ENCODE measurements at regions not wholly inside any gene's neighbourhood (a gene's known extent, or its start where the extent isn't known, plus 50 kb on each side); places are given as distances from the start of the nearest gene placed in this dataset.
"Not testable (repeated sequence)": the region's sequence is repeated elsewhere in the genome, so short reads cannot be mapped to it uniquely, and the experiment has no call there.

DNA sequence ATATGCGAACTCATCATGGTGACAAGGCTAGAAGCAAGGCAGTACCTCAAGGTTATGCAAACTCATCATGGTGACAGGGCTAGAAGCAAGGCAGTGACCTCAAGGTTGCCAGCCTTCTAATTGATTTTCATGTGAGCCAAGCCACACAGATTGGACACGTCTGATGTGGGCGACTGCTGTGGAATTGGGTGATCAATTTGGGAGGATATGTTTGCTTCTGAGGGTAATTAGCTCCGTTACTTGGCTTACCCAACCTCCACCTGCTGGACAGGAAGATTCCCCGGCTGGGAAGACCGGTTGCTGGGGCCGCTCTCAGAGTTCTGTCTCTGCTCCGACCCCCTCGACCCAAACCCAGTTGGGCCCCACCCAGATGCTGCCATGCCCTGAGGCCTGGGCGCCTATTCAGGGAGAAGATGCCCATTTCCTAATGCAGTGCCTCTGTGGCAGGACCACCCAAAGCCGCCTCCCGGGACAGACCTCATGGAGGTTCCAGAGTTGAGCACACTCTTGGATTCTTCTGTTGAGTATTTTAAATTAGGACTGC lies 69.9 kb upstream of the SHANK2 start:
- Histone ChIP-seq H3K9ac (ENCODE audit: low read length) (no peak overlapping the region), H3K4me1 (ENCODE audit: control insufficient read depth, insufficient read depth, low read length) (no peaks in the 10 kb centered on the region), H3K36me3 (ENCODE audit: control insufficient read depth, insufficient read depth, low read length, severe bottlenecking) (no peaks in the 10 kb centered on the region), H3K9me3 (ENCODE audit: control insufficient read depth, low read length) (peaks cover 28% of the 10 kb centered on the region), H3K4me3 (ENCODE audit: low read length) (no peak overlapping the region), H3K27me3 (replicated peaks; ENCODE audit: control insufficient read depth, insufficient read depth, low read length) (peaks cover 48% of the 10 kb centered on the region)
- no peak for DNase-seq (ENCODE audit: low read depth)

DNA sequence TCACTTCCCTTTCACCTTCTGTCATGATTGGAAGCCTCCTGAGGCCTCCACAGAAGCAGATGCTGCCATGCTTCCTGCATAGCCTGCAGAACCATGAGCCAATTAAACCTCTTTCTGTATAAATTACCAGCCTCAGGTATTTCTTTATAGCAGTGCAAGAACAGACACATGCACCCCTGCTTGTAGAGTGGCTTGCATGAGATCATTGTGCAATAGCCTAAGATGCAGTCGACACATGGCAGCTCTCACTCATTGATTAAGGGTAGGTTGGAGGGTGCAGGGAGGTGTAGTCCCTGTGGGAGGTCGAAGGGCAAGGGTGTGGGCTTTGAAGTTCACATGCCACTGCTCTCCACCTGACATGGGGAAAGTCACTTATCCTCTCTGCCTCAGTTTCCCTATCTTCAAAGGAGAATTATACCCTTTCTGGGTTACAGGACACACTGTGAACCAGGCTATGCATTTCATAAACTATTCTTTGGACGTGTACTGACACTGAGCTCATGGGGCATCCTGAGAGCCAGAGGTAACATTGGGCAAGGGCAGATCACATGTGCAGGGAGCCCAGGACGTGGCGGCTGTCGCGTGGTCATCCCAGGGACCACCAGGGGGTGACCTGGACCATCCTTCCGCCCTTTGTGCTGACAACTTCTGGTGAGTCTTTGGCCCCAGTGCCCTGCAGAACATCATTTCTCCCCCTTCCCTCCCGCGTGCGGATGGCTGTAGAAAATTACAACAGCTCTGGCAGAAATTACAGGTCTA lies 69.2 kb upstream of the SHANK2 start:
- H3K27me3 ChIP-seq (replicated peaks; ENCODE audit: control insufficient read depth, insufficient read depth, low read length), result peaks cover 41% of the 10 kb centered on the region
- peaks cover 34% of the 10 kb centered on the region for H3K9me3 ChIP-seq (ENCODE audit: control insufficient read depth, low read length)
- H3K9ac ChIP-seq (ENCODE audit: low read length), result no peak overlapping the region
- no peaks in the 10 kb centered on the region for H3K36me3 ChIP-seq (ENCODE audit: control insufficient read depth, insufficient read depth, low read length, severe bottlenecking)
- H3K4me3 ChIP-seq (ENCODE audit: low read length), result no peak overlapping the region
- DNase-seq (ENCODE audit: low read depth), result no peak
- H3K4me1 ChIP-seq (ENCODE audit: control insufficient read depth, insufficient read depth, low read length), result no peaks in the 10 kb centered on the region

DNA sequence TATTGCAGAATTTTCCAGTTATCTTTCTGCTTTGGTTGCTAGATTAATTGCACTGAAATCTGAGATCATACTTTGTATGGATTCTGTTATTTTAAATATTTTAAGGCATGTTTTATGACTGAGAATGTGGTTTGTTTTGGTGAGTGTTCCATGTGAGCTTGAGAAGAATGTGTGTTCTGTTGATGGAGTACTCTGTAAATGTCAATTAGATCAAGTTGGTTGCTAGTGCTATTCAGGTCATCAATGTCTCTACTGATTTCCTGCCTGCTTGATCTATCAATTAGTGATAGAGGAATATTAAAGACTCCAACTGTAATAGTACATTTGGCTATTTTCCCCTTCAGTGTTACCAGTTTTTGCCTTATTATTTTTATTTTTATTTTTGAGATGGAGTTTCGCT lies 64.3 kb upstream of the SHANK2 start:
- H3K9ac ChIP-seq (ENCODE audit: low read length), result no peak overlapping the region
- DNase-seq (ENCODE audit: low read depth), result no peak
- H3K27me3 ChIP-seq (replicated peaks; ENCODE audit: control insufficient read depth, insufficient read depth, low read length), result peaks cover 19% of the 10 kb centered on the region
- H3K9me3 ChIP-seq (ENCODE audit: control insufficient read depth, low read length), result peaks cover 51% of the 10 kb centered on the region
- no peaks in the 10 kb centered on the region for H3K4me1 ChIP-seq (ENCODE audit: control insufficient read depth, insufficient read depth, low read length)
- H3K4me3 ChIP-seq (ENCODE audit: low read length), result no peak overlapping the region
- no peaks in the 10 kb centered on the region for H3K36me3 ChIP-seq (ENCODE audit: control insufficient read depth, insufficient read depth, low read length, severe bottlenecking)

DNA sequence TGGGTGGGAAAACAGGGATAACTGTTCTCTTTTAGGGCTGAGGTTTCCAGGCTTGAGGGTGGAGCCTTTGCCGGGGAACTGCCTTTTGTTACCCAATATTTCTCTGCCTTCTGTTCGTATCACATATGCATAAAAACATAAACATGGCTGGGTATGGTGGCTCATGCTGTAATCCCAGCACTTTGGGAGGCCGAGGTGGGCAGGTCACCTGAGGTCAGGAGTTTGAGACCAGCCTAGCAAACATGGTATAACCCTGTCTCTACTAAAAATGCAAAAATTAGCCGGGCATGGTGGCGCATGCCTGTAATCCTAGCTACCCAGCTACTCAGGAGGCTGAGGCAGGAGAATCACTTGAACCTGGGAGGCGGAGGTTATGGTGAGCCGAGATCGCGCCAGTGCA lies 60.2 kb upstream of the SHANK2 start:
- H3K4me1 ChIP-seq (ENCODE audit: control insufficient read depth, insufficient read depth, low read length); H3K4me3 ChIP-seq (ENCODE audit: low read length); H3K36me3 ChIP-seq (ENCODE audit: control insufficient read depth, insufficient read depth, low read length, severe bottlenecking); DNase-seq (ENCODE audit: low read depth); H3K9ac ChIP-seq (ENCODE audit: low read length): not testable (repeated sequence)
- H3K27me3 ChIP-seq (replicated peaks; ENCODE audit: control insufficient read depth, insufficient read depth, low read length), result peaks cover 21% of the 10 kb centered on the region
- peaks cover 30% of the 10 kb centered on the region for H3K9me3 ChIP-seq (ENCODE audit: control insufficient read depth, low read length)

DNA sequence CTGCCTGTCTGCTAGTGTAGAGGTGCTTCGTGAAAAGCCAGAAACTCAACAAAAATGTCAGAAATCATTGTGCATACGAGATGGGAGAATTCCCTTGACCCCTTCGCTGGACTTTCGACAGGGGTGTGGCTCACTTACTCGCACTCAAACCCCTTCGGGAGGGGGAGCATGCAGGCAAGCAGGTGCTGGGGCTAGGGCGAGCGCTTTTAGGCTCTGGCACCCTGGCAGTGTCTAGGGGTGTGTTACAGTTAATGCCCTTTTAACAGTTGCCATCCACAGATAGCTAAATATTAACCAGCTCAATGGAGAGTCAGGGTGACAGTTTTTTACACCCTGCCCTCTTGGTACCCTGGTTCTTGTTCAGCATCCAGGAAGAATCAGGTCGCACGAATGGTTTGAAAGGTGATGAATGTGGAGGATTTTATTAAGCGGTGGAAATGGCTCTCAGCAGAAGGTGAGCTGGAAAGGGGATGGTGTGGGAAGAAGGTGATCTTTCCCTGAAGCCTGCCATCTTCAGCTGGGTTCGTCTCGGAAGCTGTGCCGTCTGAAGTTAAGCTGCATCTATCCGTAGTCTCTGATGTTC lies 59.6 kb upstream of the SHANK2 start:
- peaks cover 21% of the 10 kb centered on the region for H3K27me3 ChIP-seq (replicated peaks; ENCODE audit: control insufficient read depth, insufficient read depth, low read length)
- no peak overlapping the region for H3K9ac ChIP-seq (ENCODE audit: low read length)
- H3K9me3 ChIP-seq (ENCODE audit: control insufficient read depth, low read length), result peaks cover 24% of the 10 kb centered on the region
- H3K4me1 ChIP-seq (ENCODE audit: control insufficient read depth, insufficient read depth, low read length), result no peaks in the 10 kb centered on the region
- no peaks in the 10 kb centered on the region for H3K36me3 ChIP-seq (ENCODE audit: control insufficient read depth, insufficient read depth, low read length, severe bottlenecking)
- DNase-seq (ENCODE audit: low read depth), result no peak
- H3K4me3 ChIP-seq (ENCODE audit: low read length), result no peak overlapping the region

DNA sequence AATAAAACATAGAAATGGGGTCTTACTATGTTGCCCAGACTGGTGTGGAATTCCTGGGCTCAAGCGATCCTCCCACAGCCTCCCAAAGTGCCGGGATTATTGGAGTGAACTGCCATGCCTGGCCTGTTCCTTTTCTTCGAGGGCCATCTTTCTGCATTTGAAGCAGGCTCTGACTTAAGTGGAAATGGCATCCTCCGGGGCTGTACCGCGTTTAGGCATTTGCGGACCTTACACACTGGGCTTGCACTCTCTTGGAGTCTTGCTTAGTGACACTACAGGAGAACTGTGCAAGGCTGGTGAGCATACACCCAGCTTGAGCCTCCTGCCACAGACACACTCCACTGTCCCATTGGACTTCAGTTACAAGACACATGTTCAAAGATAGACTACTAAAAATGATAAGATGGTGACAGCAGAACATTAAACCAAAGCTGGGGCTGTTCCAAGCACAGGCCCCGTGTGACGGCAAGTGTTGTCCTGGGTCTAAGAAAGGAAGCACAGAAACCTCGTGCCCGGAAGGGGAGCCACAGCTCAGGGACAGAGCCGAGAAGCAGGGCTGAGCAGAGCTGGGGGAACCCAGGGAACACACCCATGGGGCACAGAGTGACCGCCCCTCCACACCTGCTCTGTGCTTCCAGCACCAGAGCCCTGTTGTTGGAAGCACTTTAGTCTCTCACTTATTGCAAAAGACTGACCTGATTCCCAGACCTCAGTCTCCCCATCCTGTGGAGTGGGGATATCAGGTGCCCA lies 59.0 kb upstream of the SHANK2 start:
- no peak overlapping the region for H3K9ac ChIP-seq (ENCODE audit: low read length)
- H3K9me3 ChIP-seq (ENCODE audit: control insufficient read depth, low read length), result peaks cover 18% of the 10 kb centered on the region
- DNase-seq (ENCODE audit: low read depth), result no peak
- peaks cover 21% of the 10 kb centered on the region for H3K27me3 ChIP-seq (replicated peaks; ENCODE audit: control insufficient read depth, insufficient read depth, low read length)
- no peak overlapping the region for H3K4me3 ChIP-seq (ENCODE audit: low read length)
- H3K4me1 ChIP-seq (ENCODE audit: control insufficient read depth, insufficient read depth, low read length), result peaks cover under 1% of the 10 kb centered on the region
- H3K36me3 ChIP-seq (ENCODE audit: control insufficient read depth, insufficient read depth, low read length, severe bottlenecking), result no peaks in the 10 kb centered on the region

DNA sequence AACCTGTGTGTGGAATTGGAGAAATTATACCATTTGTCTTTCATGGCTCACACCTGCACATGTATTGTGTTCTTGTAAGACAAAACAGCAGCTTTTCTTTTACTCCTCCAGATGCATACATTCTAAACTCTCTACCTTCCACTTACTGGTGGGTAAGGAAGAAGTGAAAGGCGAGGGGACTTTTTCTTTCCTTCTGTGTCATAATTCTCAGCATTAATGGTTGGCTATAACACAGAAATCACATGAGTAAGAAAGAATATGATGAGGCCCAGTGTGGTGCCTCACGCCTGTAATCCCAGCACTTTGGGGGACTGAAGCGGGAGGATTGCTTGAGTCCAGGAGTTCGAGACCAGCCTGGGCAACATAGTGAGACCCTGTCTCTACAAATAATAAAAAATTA lies 57.8 kb upstream of the SHANK2 start:
- Histone ChIP-seq H3K4me1 (ENCODE audit: control insufficient read depth, insufficient read depth, low read length) (peaks cover 6% of the 10 kb centered on the region), H3K36me3 (ENCODE audit: control insufficient read depth, insufficient read depth, low read length, severe bottlenecking) (no peaks in the 10 kb centered on the region), H3K9ac (ENCODE audit: low read length) (no peak overlapping the region), H3K4me3 (ENCODE audit: low read length) (no peak overlapping the region), H3K27me3 (replicated peaks; ENCODE audit: control insufficient read depth, insufficient read depth, low read length) (peaks cover 21% of the 10 kb centered on the region), H3K9me3 (ENCODE audit: control insufficient read depth, low read length) (peaks cover 6% of the 10 kb centered on the region)
- DNase-seq (ENCODE audit: low read depth), result no peak

DNA sequence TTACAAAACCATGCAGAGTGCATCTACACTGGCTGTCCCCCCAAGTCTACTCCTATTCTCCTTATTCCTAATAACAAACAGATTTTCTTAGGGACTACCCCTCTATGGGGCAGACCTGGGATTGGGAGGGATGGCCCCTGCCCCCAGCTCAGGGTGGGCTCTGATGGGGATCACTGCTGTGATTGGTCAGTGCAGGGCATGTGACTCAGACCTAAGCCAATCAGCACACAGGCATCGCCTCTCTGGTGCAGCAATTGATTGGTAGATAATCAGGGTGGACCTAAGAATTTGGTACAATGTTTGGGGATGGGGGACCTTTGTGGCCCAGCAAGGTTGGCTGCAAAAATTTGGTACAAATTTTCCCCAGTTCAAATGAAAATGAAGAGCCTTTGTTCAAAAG lies 57.2 kb upstream of the SHANK2 start:
- Histone ChIP-seq H3K4me1 (ENCODE audit: control insufficient read depth, insufficient read depth, low read length) (peaks cover 6% of the 10 kb centered on the region), H3K4me3 (ENCODE audit: low read length) (no peak overlapping the region), H3K9ac (ENCODE audit: low read length) (no peak overlapping the region), H3K36me3 (ENCODE audit: control insufficient read depth, insufficient read depth, low read length, severe bottlenecking) (no peaks in the 10 kb centered on the region), H3K27me3 (replicated peaks; ENCODE audit: control insufficient read depth, insufficient read depth, low read length) (peaks cover 21% of the 10 kb centered on the region), H3K9me3 (ENCODE audit: control insufficient read depth, low read length) (peaks cover 6% of the 10 kb centered on the region)
- DNase-seq (ENCODE audit: low read depth), result no peak

DNA sequence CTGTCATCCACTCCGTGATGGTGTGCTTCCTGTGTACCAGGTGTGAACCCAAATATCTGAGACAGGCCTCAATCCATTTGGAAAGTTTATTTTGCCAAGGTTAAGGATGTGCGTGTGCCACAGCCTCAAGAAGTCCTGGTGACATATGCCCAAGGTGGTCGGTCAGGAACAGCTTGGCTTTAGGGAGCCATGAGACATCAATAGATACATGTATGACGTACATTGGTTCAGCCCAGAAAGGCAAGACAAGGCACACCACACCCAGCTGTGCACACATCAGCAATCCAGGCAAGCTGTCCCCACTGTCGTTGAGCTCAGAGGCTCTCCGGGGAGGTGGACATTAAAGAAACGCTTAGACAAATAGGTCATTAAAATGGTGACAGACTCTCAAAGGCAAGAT lies 56.8 kb upstream of the SHANK2 start:
- DNase-seq (ENCODE audit: low read depth), result no peak
- H3K9me3 ChIP-seq (ENCODE audit: control insufficient read depth, low read length), result peaks cover 6% of the 10 kb centered on the region
- H3K4me3 ChIP-seq (ENCODE audit: low read length), result no peak overlapping the region
- no peaks in the 10 kb centered on the region for H3K36me3 ChIP-seq (ENCODE audit: control insufficient read depth, insufficient read depth, low read length, severe bottlenecking)
- H3K4me1 ChIP-seq (ENCODE audit: control insufficient read depth, insufficient read depth, low read length), result peaks cover 6% of the 10 kb centered on the region
- peaks cover 21% of the 10 kb centered on the region for H3K27me3 ChIP-seq (replicated peaks; ENCODE audit: control insufficient read depth, insufficient read depth, low read length)
- H3K9ac ChIP-seq (ENCODE audit: low read length), result no peak overlapping the region

DNA sequence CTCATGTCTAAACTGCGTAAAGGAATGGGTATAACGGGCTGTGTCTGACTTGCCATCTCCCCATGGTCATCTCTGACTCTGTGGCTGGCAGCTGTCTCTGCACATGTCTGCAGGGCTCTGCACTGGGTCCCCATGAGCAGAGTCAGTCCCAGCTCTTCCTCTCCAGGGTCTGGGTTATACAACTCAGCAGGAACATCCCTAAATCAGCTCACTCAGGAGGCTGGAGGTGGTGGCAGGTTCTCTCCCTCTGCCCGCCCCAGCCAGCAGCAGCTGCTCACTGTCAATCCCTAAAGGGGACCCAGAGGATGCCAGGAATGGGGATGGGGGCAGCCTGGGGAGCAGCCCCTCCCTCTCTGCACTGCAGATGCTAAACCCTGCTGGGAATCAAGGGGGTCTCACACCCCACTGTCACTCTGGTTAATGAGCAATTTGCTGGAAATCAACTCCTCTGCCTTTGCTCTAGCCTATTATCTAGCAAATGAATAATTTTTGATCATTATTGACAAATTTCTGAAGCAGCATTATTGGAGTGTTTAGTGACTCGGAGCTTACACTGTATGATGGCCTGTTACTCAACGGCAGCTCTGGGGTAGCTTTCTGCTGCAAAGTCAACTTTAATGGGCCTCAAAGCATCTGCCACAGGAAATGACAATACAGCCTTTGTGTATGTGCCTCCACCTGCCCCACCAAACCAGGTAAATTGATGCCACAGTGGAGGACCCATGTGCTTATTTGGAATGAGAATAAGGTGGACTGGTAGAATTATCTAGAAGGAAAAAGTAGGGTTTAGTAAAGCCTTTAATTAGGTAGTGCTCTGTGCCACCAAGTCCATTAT lies 55.7 kb upstream of the SHANK2 start:
- H3K4me1 ChIP-seq (ENCODE audit: control insufficient read depth, insufficient read depth, low read length), result peaks cover 6% of the 10 kb centered on the region
- H3K9me3 ChIP-seq (ENCODE audit: control insufficient read depth, low read length), result peaks cover 4% of the 10 kb centered on the region
- DNase-seq (ENCODE audit: low read depth), result no peak
- no peaks in the 10 kb centered on the region for H3K36me3 ChIP-seq (ENCODE audit: control insufficient read depth, insufficient read depth, low read length, severe bottlenecking)
- H3K4me3 ChIP-seq (ENCODE audit: low read length), result no peak overlapping the region
- H3K9ac ChIP-seq (ENCODE audit: low read length), result no peak overlapping the region
- H3K27me3 ChIP-seq (replicated peaks; ENCODE audit: control insufficient read depth, insufficient read depth, low read length), result peaks cover 12% of the 10 kb centered on the region
